Left ventricle myocardium inferior (tissue), 1 donor: ENCODE measurements at regions not wholly inside any gene's neighbourhood (a gene's known extent, or its start where the extent isn't known, plus 50 kb on each side); places are given as distances from the start of the nearest gene placed in this dataset.

Experiments used
- DNase-seq: peaks from one replicate; pipeline ENCODE4 v3.0.0-alpha.2; 2020
- H3K27ac ChIP-seq: fragments of 200-600 bp; replicated peaks from 2 replicates; pipeline ENCODE4 v1.8.0; 2021
- H3K27me3 ChIP-seq: fragments of 200-600 bp; 2 replicates; pipeline ENCODE4 v1.8.0; 2021; ENCODE audit warnings: low read depth
- H3K36me3 ChIP-seq: fragments of 200-600 bp; 2 replicates; pipeline ENCODE4 v1.8.0; 2021
- H3K4me1 ChIP-seq: fragments of 200-600 bp; 2 replicates; pipeline ENCODE4 v1.8.0; 2021
- H3K4me3 ChIP-seq: fragments of 200-600 bp; 2 replicates; pipeline ENCODE4 v1.8.0; 2021; ENCODE audit warnings: mild to moderate bottlenecking, moderate library complexity
- H3K9me3 ChIP-seq: fragments of 200-600 bp; replicated peaks from 2 replicates; pipeline ENCODE4 v1.8.0; 2021
- CTCF ChIP-seq: fragments of 200-600 bp; IDR thresholded peaks from 2 replicates; pipeline ENCODE4 v1.8.0; 2021; ENCODE audit warnings: antibody characterized with exemption, mild to moderate bottlenecking, borderline replicate concordance
- intact Hi-C: fragments of 100-400 bp; cut with micrococcal nuclease; formaldehyde crosslinking; loops from one replicate; pipeline ENCODE4 v1.11.0; 2022
- donor health status: DM: no; HTN: yes; CAD: no; lungs with severe emphysema.

- no peaks in the 10 kb centered on the region for H3K4me1 ChIP-seq
- no peaks in the 10 kb centered on the region for H3K27me3 ChIP-seq
- DNase-seq = no peak
- no peaks in the 10 kb centered on the region for H3K9me3 ChIP-seq
- intact Hi-C loops = no loop called here
- no peak overlapping the region for H3K4me3 ChIP-seq
- TF ChIP-seq CTCF = no peak
- H3K27ac ChIP-seq = no peak overlapping the region
- no peaks in the 10 kb centered on the region for H3K36me3 ChIP-seq
These were observed 125.4 kb downstream of the CCDC34 start for GRCh38 chr11:27237643-27238042.

GRCh38 chr11:27234961-27235360, 128.1 kb downstream of the CCDC34 start:
- intact Hi-C loops = no loop called here
- Histone ChIP-seq H3K9me3 (no peaks in the 10 kb centered on the region), H3K4me3 (no peak overlapping the region), H3K36me3 (no peaks in the 10 kb centered on the region), H3K27me3 (no peaks in the 10 kb centered on the region), H3K27ac (peak overlapping the region; percentile 46), H3K4me1 (peaks cover 3% of the 10 kb centered on the region)
- TF ChIP-seq CTCF = no peak
- DNase-seq = no peak

GRCh38 chr11:27234043-27234668, 128.9 kb downstream of the CCDC34 start:
- DNase-seq = peak; percentile 31
- no peaks in the 10 kb centered on the region for H3K9me3 ChIP-seq
- peak overlapping the region; percentile 46 for H3K27ac ChIP-seq
- no peak for TF ChIP-seq CTCF
- H3K4me3 ChIP-seq = no peak overlapping the region
- no peaks in the 10 kb centered on the region for H3K36me3 ChIP-seq
- H3K4me1 ChIP-seq = peaks cover 6% of the 10 kb centered on the region
- intact Hi-C loops = no loop called here
- H3K27me3 ChIP-seq = no peaks in the 10 kb centered on the region

- Histone ChIP-seq H3K27ac (peak overlapping the region; percentile 46), H3K9me3 (no peaks in the 10 kb centered on the region), H3K4me1 (peaks cover 6% of the 10 kb centered on the region), H3K27me3 (no peaks in the 10 kb centered on the region), H3K4me3 (no peak overlapping the region), H3K36me3 (no peaks in the 10 kb centered on the region)
- no peak for DNase-seq
- TF ChIP-seq CTCF = no peak
- intact Hi-C loops = no loop called here
These were observed 129.4 kb downstream of the CCDC34 start for GRCh38 chr11:27233654-27234042.

GRCh38 chr11:27231530-27231929, 131.5 kb downstream of the CCDC34 start:
- no peaks in the 10 kb centered on the region for H3K9me3 ChIP-seq
- H3K27me3 ChIP-seq = no peaks in the 10 kb centered on the region
- no peaks in the 10 kb centered on the region for H3K36me3 ChIP-seq
- H3K4me3 ChIP-seq = no peak overlapping the region
- peaks cover 6% of the 10 kb centered on the region for H3K4me1 ChIP-seq
- intact Hi-C loops = no loop called here
- DNase-seq = no peak
- TF ChIP-seq CTCF = no peak
- H3K27ac ChIP-seq = peak overlapping the region; percentile 18
